BE2C (cell line): ENCODE measurements at regions not wholly inside any gene's neighbourhood (a gene's known extent, or its start where the extent isn't known, plus 50 kb on each side); places are given as distances from the start of the nearest gene placed in this dataset.

Experiments
- DNase-seq: peaks from one replicate; pipeline ENCODE4 v3.0.0-alpha.2; 2020
- H3K27me3 ChIP-seq: fragments of 250-450 bp; sonication (Bioruptor Pico); 2 replicates; pipeline ENCODE4 v1.5.1; 2020; ENCODE audit warnings: mild to moderate bottlenecking
- H3K36me3 ChIP-seq: fragments of 250-450 bp; sonication (Bioruptor Pico); 2 replicates; pipeline ENCODE4 v1.5.1; 2020; ENCODE audit warnings: mild to moderate bottlenecking
- H3K4me1 ChIP-seq: fragments of 250-450 bp; sonication (Bioruptor Pico); 2 replicates; pipeline ENCODE4 v1.5.1; 2020
- H3K4me3 ChIP-seq: 2 replicates; pipeline ENCODE4 v1.5.1; 2011; ENCODE audit warnings: low read depth, low read length
- H3K9me3 ChIP-seq: fragments of 250-450 bp; sonication (Bioruptor Pico); 2 replicates; pipeline ENCODE4 v1.5.1; 2020
- CTCF ChIP-seq: IDR thresholded peaks from 2 replicates; pipeline ENCODE4 v1.5.1; 2012; ENCODE audit warnings: mild to moderate bottlenecking, low read depth, low read length

GRCh38 chr3:191750618-191751017 lies 289.7 kb downstream of the PYDC2 start:
- Histone ChIP-seq H3K4me3 (no peak overlapping the region), H3K36me3 (no peaks in the 10 kb centered on the region), H3K4me1 (no peaks in the 10 kb centered on the region), H3K9me3 (no peaks in the 10 kb centered on the region), H3K27me3 (no peaks in the 10 kb centered on the region)
- no peak for TF ChIP-seq CTCF
- no peak for DNase-seq

GRCh38 chr3:191753196-191753595 lies 292.2 kb downstream of the PYDC2 start:
- H3K9me3 ChIP-seq = no peaks in the 10 kb centered on the region

GRCh38 chr3:191761906-191762305 lies 300.9 kb downstream of the PYDC2 start:
- H3K4me3 ChIP-seq = no peak overlapping the region
- H3K4me1 ChIP-seq = no peaks in the 10 kb centered on the region
- H3K9me3 ChIP-seq = no peaks in the 10 kb centered on the region
- no peaks in the 10 kb centered on the region for H3K27me3 ChIP-seq
- H3K36me3 ChIP-seq = no peaks in the 10 kb centered on the region
- no peak for DNase-seq
- TF ChIP-seq CTCF = no peak

More at GRCh38 chr3:191753196-191753595, 292.2 kb downstream of the PYDC2 start:
- Histone ChIP-seq H3K36me3 (no peaks in the 10 kb centered on the region), H3K4me3 (no peak overlapping the region), H3K4me1 (no peaks in the 10 kb centered on the region), H3K27me3 (no peaks in the 10 kb centered on the region)
- no peak for TF ChIP-seq CTCF
- no peak for DNase-seq

- Histone ChIP-seq H3K27me3 (no peaks in the 10 kb centered on the region), H3K4me3 (no peak overlapping the region), H3K9me3 (no peaks in the 10 kb centered on the region), H3K36me3 (no peaks in the 10 kb centered on the region), H3K4me1 (no peaks in the 10 kb centered on the region)
- TF ChIP-seq CTCF = no peak
- DNase-seq = no peak
Measured at GRCh38 chr3:191762323-191762960, 301.5 kb downstream of the PYDC2 start.

GRCh38 chr3:191768421-191768820 lies 307.5 kb downstream of the PYDC2 start:
- Histone ChIP-seq H3K27me3 (no peaks in the 10 kb centered on the region), H3K9me3 (no peaks in the 10 kb centered on the region), H3K4me1 (no peaks in the 10 kb centered on the region), H3K4me3 (no peak overlapping the region), H3K36me3 (no peaks in the 10 kb centered on the region)
- no peak for TF ChIP-seq CTCF
- no peak for DNase-seq

GRCh38 chr3:191770541-191770940 lies 309.6 kb downstream of the PYDC2 start:
- no peaks in the 10 kb centered on the region for H3K27me3 ChIP-seq
- H3K4me1 ChIP-seq = no peaks in the 10 kb centered on the region
- H3K4me3 ChIP-seq = no peak overlapping the region
- no peaks in the 10 kb centered on the region for H3K9me3 ChIP-seq
- TF ChIP-seq CTCF = no peak
- no peaks in the 10 kb centered on the region for H3K36me3 ChIP-seq
- no peak for DNase-seq
